SKM-1 (cell line): ENCODE measurements at regions not wholly inside any gene's neighbourhood (a gene's known extent, or its start where the extent isn't known, plus 50 kb on each side); places are given as distances from the start of the nearest gene placed in this dataset.

Source experiments
- DNase-seq: peaks from one replicate; lab custom pipeline; 2025; ENCODE audit not compliant: unreplicated experiment; lab: John Stamatoyannopoulos, UW

DNA sequence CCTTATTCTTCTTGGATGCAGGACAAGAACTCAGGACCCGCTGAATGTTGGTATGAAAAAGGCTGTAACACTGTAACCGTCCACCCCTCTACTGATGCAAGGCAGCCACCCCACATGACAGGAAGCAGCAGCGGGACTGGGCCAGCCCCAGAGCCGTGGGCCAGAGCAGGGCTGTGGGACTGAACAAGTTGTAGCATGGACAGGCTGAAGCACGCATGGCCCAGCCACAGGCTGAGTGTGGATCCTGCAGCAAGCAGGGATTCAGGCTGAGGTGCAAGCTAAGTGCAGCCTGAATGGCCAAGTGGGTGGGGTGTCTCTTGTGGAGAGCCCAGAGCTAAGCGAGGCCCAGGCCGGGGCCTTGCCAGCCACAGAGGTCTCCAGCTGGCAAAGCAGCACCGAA lies 632.2 kb downstream of the SPOCK3 start:
- no peak for DNase-seq

DNA sequence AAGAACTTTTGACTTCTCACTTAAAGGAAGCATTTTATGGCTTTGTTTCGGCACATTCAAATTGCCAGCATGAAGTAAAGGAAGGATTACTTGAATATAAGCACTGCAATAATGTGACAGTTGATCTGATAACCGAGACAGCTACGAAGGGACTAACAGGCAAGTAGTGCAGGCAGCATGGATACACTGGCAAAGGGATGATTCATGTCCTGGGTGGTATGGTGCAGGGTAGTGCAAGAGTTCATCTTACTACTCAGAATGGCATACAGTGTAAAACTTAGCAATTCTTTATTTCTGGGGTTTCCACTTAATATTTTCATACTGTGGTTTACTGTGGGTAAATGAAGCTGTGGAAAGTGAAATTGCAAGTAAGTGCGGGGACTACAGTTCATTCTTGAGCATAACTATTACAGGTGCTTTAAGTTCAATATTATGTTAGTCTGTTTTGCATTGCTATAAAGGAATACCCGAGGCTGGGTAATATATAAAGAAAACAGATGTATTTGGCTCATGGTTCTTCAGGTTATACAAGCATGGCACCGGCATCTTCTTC lies 611.8 kb downstream of the SPOCK3 start:
- no peak for DNase-seq

DNA sequence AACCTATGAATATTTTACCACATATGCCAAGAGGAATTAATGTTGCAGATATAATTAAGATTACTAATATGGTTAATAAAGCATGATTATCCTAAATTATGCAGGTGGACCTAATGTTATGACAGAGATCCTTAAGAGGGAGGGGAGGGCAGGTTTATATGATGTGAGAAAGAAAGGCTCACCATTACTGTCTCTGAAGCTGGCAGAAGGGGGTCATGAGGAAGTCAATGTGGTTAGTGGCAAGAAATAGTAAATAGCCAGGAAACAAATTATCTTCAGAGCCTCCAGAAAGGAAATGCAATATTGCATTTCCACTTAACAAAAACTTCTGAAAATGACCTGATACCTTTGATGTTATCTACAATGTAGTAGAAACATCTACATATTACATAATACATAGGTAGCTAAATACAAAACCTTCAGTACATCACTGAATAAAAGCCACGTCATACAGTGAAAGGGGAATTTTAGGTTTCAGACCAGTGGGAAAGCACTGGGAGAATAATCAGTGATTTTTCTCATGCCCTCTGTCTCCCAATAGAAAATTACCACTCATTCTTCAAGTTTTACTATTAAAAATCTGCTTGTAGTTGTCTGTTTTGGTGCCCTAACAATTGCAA lies 609.2 kb downstream of the SPOCK3 start:
- no peak for DNase-seq

DNA sequence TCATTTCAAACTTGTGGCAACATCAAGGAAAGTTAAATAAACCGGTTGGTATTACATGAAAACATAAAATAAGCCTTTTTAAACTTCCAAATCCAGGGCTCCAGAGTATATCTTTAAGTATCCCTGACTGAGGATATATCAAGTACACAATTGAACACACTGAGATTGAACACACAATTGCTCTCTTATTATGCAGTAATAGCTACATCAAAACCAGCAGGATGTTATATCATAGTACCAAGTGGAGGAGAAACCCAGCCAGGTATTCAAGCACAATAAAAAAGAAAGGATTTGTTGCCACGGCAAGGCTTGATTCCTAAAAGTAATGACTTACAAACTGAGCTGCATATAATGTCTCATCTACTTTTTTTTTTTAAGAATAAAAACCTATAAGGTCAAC lies 605.8 kb downstream of the SPOCK3 start:
- no peak for DNase-seq

DNA sequence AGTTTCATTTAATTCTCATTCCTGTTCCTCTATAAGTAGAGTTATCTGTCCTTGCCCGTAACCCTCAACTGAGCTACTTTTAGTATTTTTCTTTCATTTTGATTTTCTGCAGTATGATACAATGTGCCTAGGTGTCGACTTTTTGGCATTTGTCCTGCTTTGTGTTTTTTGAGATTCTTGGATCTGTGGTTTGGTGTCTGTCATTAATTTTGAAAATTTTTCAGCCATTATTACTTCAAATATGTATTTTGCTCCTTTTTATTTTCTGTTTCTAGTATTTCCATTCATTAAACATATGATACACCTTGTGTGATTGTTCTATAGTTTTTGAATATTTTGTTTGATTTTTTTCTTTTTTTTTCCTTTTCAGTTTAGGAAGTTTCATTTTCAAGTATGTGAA lies 598.9 kb downstream of the SPOCK3 start:
- DNase-seq = no peak

DNA sequence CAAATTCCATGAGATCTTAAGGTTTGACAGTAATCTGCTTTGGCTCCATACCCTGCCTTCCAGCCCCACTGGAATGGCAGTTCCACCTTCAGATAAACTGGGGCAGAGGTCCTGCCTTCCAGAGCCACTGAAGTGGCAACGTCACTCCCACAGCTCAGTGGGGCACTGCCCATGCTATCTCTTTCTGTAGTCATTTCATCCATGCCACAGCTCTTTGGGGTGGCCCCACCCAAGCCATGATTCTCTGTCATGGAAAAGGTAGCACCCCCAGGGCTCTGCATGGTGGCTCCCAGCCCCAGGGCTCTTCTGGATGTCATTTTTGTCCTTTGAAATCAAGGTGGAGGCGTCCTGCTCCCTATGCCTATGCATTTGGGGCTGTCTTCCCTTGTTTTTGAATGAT lies 596.5 kb downstream of the SPOCK3 start:
- no peak for DNase-seq

DNA sequence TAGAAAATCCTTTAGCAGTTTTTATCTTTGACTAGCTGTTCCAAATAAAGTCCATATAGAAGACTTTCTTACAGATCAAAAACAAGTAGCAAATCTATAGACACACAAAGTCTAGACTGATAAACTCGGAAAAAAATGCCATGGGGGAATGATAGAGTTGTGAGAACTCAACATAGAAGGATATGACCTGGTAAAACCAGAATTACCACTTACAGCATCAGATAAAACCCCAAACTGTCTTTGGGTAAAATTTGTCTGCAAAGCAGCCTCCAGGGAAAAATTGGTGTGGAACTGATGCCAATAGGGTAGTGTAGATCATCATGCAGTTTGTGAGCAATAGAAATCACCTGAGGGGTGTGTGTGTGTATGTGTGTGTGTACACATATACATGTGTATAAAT lies 579.1 kb downstream of the SPOCK3 start:
- DNase-seq = no peak

DNA sequence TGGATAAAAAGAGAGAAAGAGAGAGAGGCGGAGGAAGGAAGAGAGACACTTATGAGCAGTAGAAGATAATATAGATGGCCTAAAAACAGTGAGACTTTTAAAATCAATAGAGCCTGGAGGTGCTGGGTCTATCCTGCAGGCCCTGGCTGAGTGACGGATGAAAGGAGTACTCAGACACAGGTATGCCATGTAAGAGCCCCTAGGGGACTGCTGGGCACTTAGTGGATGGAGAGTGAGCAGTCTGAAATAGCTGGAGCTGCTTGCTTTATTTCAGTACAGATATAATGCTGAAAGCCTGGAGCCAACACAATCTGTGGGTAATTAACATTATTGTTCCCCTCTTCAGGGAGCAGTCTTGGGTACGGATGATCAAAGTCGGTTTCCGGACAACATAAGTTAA lies 578.6 kb downstream of the SPOCK3 start:
- DNase-seq = no peak

DNA sequence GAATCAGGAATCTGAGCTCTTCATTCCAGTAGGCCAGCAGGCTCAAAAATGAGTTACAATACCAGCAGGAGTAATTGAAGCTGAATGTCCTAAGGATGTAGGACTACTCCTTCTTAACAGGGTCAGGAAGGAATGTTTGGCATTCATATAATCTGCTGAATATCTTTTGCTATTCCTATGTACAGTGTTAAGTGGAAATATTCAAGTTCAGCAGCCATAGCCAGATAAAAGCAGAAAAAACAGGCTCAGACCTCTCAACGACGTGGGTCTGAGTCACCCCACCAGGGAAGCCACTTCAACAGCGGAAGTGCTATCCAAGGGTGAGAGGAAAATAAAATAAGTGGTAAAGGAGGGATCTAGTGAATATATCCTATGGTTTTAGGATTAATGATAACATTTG lies 577.0 kb downstream of the SPOCK3 start:
- DNase-seq = no peak

DNA sequence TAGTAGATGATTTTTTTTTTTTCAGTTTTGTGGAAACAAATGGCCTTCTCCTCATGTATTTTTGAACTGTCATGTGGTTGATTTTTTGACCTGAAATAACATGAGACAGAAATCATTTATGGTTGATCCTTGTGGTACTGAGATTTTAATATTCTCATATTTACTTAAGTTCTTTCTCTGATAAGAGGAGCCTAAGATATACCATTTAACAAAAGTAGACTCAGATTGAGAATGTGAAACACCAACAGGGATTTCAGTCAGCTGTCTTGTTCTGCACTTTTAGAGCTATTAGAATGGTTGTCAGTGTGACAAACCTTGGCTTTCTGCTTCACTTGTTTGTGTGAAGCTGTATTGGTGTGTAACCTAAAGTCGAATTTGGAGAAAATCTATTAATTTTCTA lies 575.7 kb downstream of the SPOCK3 start:
- DNase-seq = no peak

GRCh38 chr4:166662266-166662843 lies 571.9 kb downstream of the SPOCK3 start:
- DNase-seq = no peak

GRCh38 chr4:166670341-166670740 lies 564.0 kb downstream of the SPOCK3 start:
- DNase-seq = no peak

- DNase-seq = no peak
Measured at GRCh38 chr4:166673911-166674310, 560.4 kb downstream of the SPOCK3 start.

GRCh38 chr4:166675411-166675810 lies 558.9 kb downstream of the SPOCK3 start:
- no peak for DNase-seq

DNA sequence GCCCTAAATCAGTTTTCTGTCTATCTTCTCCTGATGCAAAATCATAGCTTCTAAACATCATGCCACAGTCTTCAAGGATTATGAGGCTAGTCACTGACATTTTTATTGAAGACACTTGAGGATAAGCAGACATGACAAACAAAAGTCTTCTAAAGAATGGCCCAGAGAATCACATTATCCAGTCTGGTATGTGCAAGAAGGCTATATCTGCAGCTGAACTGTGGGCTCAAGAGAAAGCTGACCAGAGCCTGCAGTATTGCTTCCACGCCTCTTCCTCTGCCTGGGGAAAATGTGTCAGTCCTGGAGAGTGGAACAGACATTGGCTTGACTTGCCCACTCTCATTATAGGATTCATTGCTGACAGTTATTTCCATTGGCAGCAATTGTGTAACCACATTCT lies 553.5 kb downstream of the SPOCK3 start:
- DNase-seq = no peak

GRCh38 chr4:166682200-166682599 lies 552.1 kb downstream of the SPOCK3 start:
- no peak for DNase-seq
